Caco-2 (cell line): ENCODE measurements at regions not wholly inside any gene's neighbourhood (a gene's known extent, or its start where the extent isn't known, plus 50 kb on each side); places are given as distances from the start of the nearest gene placed in this dataset.

Experiments
- BruUV-seq: library from RNA; stranded (reverse); fragments of 400-500 nt; replicated peaks from 2 replicates; lab custom pipeline; 2021; lab: Mats Ljungman, UMichigan
- CTCF ChIA-PET: fragments of 300-600 bp; sonication (Branson Sonifier 250); formaldehyde crosslinking; loops from one replicate; lab custom pipeline; 2022; ENCODE audit warnings: antibody characterized with exemption; lab: Charles Lee
- POLR2A ChIA-PET: fragments of 300-600 bp; sonication (Branson Sonifier 250); formaldehyde crosslinking; loops from one replicate; lab custom pipeline; 2022; ENCODE audit warnings: antibody characterized with exemption; lab: Charles Lee
- DNase-seq, 2 experiments: peaks; one replicate each; pipeline versions ENCODE4 v3.0.0 to v3.0.0-alpha.2; 2020 to 2022
- H3K27me3 ChIP-seq: replicated peaks from 2 replicates; pipeline ENCODE4 v1.6.0; 2011; ENCODE audit warnings: low read length; ENCODE audit not compliant: control insufficient read depth, insufficient read depth
- H3K36me3 ChIP-seq: 2 replicates; pipeline ENCODE4 v1.5.1; 2011; ENCODE audit warnings: low read length; ENCODE audit not compliant: control insufficient read depth, insufficient read depth
- H3K4me1 ChIP-seq: fragments of 250-450 bp; sonication (Bioruptor Pico); 2 replicates; pipeline ENCODE4 v1.5.1; 2020; ENCODE audit warnings: mild to moderate bottlenecking
- H3K4me3 ChIP-seq: 2 replicates; pipeline ENCODE4 v1.5.1; 2011; ENCODE audit warnings: low read depth, mild to moderate bottlenecking, control low read depth, low read length
- H3K9me3 ChIP-seq: fragments of 250-450 bp; sonication (Bioruptor Pico); 2 replicates; pipeline ENCODE4 v1.5.1; 2020; ENCODE audit warnings: mild to moderate bottlenecking, moderate library complexity
- H3K27ac Mint-ChIP-seq: one replicate; pipeline ENCODE4 v1.8.0; 2022; ENCODE audit warnings: mixed read lengths; ENCODE audit not compliant: unreplicated experiment
- H3K27me3 Mint-ChIP-seq: one replicate; pipeline ENCODE4 v1.8.0; 2022; ENCODE audit warnings: mixed read lengths; ENCODE audit not compliant: insufficient read depth, unreplicated experiment
- H3K36me3 Mint-ChIP-seq: one replicate; pipeline ENCODE4 v1.8.0; 2022; ENCODE audit warnings: mild to moderate bottlenecking, mixed read lengths; ENCODE audit not compliant: insufficient read depth, unreplicated experiment
- H3K4me1 Mint-ChIP-seq: one replicate; pipeline ENCODE4 v1.8.0; 2022; ENCODE audit warnings: low read depth, mixed read lengths; ENCODE audit not compliant: unreplicated experiment
- H3K4me3 Mint-ChIP-seq: one replicate; pipeline ENCODE4 v1.8.0; 2022; ENCODE audit warnings: mild to moderate bottlenecking, moderate library complexity, mixed read lengths; ENCODE audit not compliant: unreplicated experiment
- H3K9me3 Mint-ChIP-seq: one replicate; pipeline ENCODE4 v1.8.0; 2022; ENCODE audit warnings: mixed read lengths; ENCODE audit not compliant: unreplicated experiment
- intact Hi-C: fragments of 100-400 bp; cut with micrococcal nuclease; formaldehyde crosslinking; loops from one replicate; pipeline ENCODE4 v1.10.0; 2022; ENCODE audit not compliant: unreplicated experiment
- TF ChIP-seq, protein P1 (sequence below), 2 experiments: fragments of 200-600 bp in 1 of 2; IDR thresholded peaks; 1 replicate in 1 of 2; 2 replicates in 1 of 2; pipeline versions ENCODE4 v1.5.1 to v1.8.0; 2011 to 2022; ENCODE audit warnings: antibody characterized with exemption in 1 of 2, control low read depth in 1 of 2, inconsistent platforms in 1 of 2, low read depth in 1 of 2, low read length in 1 of 2, mild to moderate bottlenecking in 1 of 2, moderate library complexity in 1 of 2; ENCODE audit not compliant: insufficient read depth in 1 of 2, severe bottlenecking in 1 of 2, unreplicated experiment in 1 of 2

GRCh38 chr16:65384441-65384840 lies 262.6 kb upstream of the CDH11 start:
- H3K27me3 Mint-ChIP-seq, result no peaks in the 10 kb centered on the region
- CTCF ChIA-PET, result no interaction called here
- Histone ChIP-seq H3K36me3 (no peaks in the 10 kb centered on the region), H3K4me1 (no peaks in the 10 kb centered on the region), H3K9me3 (no peaks in the 10 kb centered on the region), H3K27me3 (no peaks in the 10 kb centered on the region), H3K4me3 (no peak overlapping the region)
- DNase-seq, result no peak
- BruUV-seq, result no TSS peak
- intact Hi-C loops, result no loop called here
- no peak overlapping the region for H3K4me3 Mint-ChIP-seq
- no peaks in the 10 kb centered on the region for H3K4me1 Mint-ChIP-seq
- H3K36me3 Mint-ChIP-seq, result no peaks in the 10 kb centered on the region
- no peak overlapping the region for H3K27ac Mint-ChIP-seq
- peaks cover 10% of the 10 kb centered on the region for H3K9me3 Mint-ChIP-seq
- POLR2A ChIA-PET, result no interaction called here
- TF ChIP-seq, protein P1, sequence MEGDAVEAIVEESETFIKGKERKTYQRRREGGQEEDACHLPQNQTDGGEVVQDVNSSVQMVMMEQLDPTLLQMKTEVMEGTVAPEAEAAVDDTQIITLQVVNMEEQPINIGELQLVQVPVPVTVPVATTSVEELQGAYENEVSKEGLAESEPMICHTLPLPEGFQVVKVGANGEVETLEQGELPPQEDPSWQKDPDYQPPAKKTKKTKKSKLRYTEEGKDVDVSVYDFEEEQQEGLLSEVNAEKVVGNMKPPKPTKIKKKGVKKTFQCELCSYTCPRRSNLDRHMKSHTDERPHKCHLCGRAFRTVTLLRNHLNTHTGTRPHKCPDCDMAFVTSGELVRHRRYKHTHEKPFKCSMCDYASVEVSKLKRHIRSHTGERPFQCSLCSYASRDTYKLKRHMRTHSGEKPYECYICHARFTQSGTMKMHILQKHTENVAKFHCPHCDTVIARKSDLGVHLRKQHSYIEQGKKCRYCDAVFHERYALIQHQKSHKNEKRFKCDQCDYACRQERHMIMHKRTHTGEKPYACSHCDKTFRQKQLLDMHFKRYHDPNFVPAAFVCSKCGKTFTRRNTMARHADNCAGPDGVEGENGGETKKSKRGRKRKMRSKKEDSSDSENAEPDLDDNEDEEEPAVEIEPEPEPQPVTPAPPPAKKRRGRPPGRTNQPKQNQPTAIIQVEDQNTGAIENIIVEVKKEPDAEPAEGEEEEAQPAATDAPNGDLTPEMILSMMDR (IDR thresholded peaks at IDR 0.05; ENCODE audit: insufficient read depth in 1 of 2, low read depth in 1 of 2, low read length in 1 of 2, severe bottlenecking in 1 of 2, unreplicated experiment in 1 of 2), result no peak

DNA sequence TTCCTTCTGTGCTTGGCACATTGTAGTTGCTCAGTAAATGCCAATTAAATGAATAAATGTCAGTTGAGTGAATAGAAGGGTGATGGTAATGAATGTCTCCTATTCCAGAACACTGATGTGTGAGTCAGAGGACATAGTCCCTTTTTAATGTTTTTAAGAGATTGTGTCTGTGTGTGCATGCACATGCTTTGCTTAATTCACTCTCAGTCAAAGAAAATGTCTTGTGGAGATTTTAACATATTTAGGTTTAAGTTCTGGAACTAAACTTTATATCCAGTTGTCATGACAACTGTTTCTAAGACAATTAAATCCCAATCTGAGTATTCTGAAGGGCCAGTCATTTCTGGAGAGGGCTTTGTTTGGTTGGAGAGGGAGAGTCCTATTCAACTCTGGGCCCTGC lies 255.3 kb upstream of the CDH11 start:
- TF ChIP-seq, protein P1 (IDR thresholded peaks at IDR 0.05; ENCODE audit: insufficient read depth in 1 of 2, low read depth in 1 of 2, low read length in 1 of 2, severe bottlenecking in 1 of 2, unreplicated experiment in 1 of 2), result no peak
- Histone ChIP-seq H3K36me3 (no peaks in the 10 kb centered on the region), H3K4me1 (no peaks in the 10 kb centered on the region), H3K27me3 (no peaks in the 10 kb centered on the region), H3K4me3 (no peak overlapping the region), H3K9me3 (no peaks in the 10 kb centered on the region)
- intact Hi-C loops, result no loop called here
- Mint-ChIP-seq H3K9me3 (no peaks in the 10 kb centered on the region), H3K36me3 (no peaks in the 10 kb centered on the region), H3K27me3 (no peaks in the 10 kb centered on the region), H3K4me1 (no peaks in the 10 kb centered on the region), H3K4me3 (no peak overlapping the region), H3K27ac (no peak overlapping the region)
- ChIA-PET CTCF (no interaction called here), POLR2A (no interaction called here)
- no peak for DNase-seq
- BruUV-seq, result no TSS peak

DNA sequence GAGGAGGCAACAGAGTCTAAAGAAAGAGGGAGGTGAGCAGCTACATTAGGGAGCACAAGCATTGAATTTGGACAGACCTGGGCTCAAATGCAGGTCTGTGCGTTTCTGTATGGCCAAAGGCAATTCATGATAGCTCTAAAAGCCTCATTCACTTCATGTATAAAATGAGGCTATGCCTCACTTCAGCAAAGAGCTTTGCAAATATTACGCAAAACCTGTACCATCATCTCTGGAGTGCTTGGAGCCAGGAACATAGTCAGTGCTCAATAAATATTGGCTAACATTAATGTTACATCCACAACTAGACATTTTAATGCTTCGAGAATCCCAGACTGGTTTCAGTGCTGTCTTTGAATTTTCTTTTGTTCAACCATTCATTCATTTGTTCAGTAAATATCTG lies 254.7 kb upstream of the CDH11 start:
- Histone ChIP-seq H3K36me3 (no peaks in the 10 kb centered on the region), H3K9me3 (no peaks in the 10 kb centered on the region), H3K4me3 (no peak overlapping the region), H3K4me1 (no peaks in the 10 kb centered on the region), H3K27me3 (no peaks in the 10 kb centered on the region)
- intact Hi-C loops, result no loop called here
- no peaks in the 10 kb centered on the region for H3K36me3 Mint-ChIP-seq
- no peaks in the 10 kb centered on the region for H3K9me3 Mint-ChIP-seq
- no peak overlapping the region for H3K4me3 Mint-ChIP-seq
- H3K4me1 Mint-ChIP-seq, result no peaks in the 10 kb centered on the region
- H3K27me3 Mint-ChIP-seq, result no peaks in the 10 kb centered on the region
- H3K27ac Mint-ChIP-seq, result no peak overlapping the region
- TF ChIP-seq, protein P1 (IDR thresholded peaks at IDR 0.05; ENCODE audit: insufficient read depth in 1 of 2, low read depth in 1 of 2, low read length in 1 of 2, severe bottlenecking in 1 of 2, unreplicated experiment in 1 of 2), result no peak
- POLR2A ChIA-PET, result no interaction called here
- CTCF ChIA-PET, result no interaction called here
- no TSS peak for BruUV-seq
- DNase-seq, result no peak
